IPS-NIHi11 (cell line): ENCODE measurements at regions not wholly inside any gene's neighbourhood (a gene's known extent, or its start where the extent isn't known, plus 50 kb on each side); places are given as distances from the start of the nearest gene placed in this dataset.
"Not testable (repeated sequence)": the region's sequence is repeated elsewhere in the genome, so short reads cannot be mapped to it uniquely, and the experiment has no call there.

ENCODE experiments used
- DNase-seq: peaks from one replicate; pipeline ENCODE4 v3.0.0; 2012; ENCODE audit warnings: mixed read lengths, low spot score

GRCh38 chr21:27769763-27770162, 802.9 kb upstream of the ADAMTS5 start:
- no peak for DNase-seq

- not testable (repeated sequence) for DNase-seq
These were observed 801.3 kb upstream of the ADAMTS5 start for GRCh38 chr21:27768046-27768637.

GRCh38 chr21:27764056-27764455, 797.2 kb upstream of the ADAMTS5 start:
- DNase-seq: no peak

GRCh38 chr21:27761623-27762022, 794.7 kb upstream of the ADAMTS5 start:
- no peak for DNase-seq

GRCh38 chr21:27759820-27760219, 792.9 kb upstream of the ADAMTS5 start:
- no peak for DNase-seq

- DNase-seq: peak; percentile 21
These were observed 792.3 kb upstream of the ADAMTS5 start for GRCh38 chr21:27759091-27759659.

- no peak for DNase-seq
These were observed 789.3 kb upstream of the ADAMTS5 start for GRCh38 chr21:27756191-27756590.

- DNase-seq: no peak
These were observed 777.2 kb upstream of the ADAMTS5 start for GRCh38 chr21:27743971-27744564.

GRCh38 chr21:27741736-27742135, 774.8 kb upstream of the ADAMTS5 start:
- DNase-seq: no peak

GRCh38 chr21:27740084-27740483, 773.2 kb upstream of the ADAMTS5 start:
- DNase-seq: no peak

- no peak for DNase-seq
These were observed 772.3 kb upstream of the ADAMTS5 start for GRCh38 chr21:27739187-27739586.

- no peak for DNase-seq
These were observed 768.8 kb upstream of the ADAMTS5 start for GRCh38 chr21:27735699-27736098.

GRCh38 chr21:27734146-27734545, 767.3 kb upstream of the ADAMTS5 start:
- no peak for DNase-seq

GRCh38 chr21:27725916-27726315, 759.0 kb upstream of the ADAMTS5 start:
- DNase-seq: no peak

- DNase-seq: no peak
These were observed 755.2 kb upstream of the ADAMTS5 start for GRCh38 chr21:27722095-27722494.

GRCh38 chr21:27721675-27722074, 754.8 kb upstream of the ADAMTS5 start:
- no peak for DNase-seq

GRCh38 chr21:27719226-27719625, 752.3 kb upstream of the ADAMTS5 start:
- no peak for DNase-seq

- DNase-seq: no peak
These were observed 748.2 kb upstream of the ADAMTS5 start for GRCh38 chr21:27715131-27715530.

GRCh38 chr21:27713154-27714109, 746.5 kb upstream of the ADAMTS5 start:
- DNase-seq: no peak

GRCh38 chr21:27704567-27705166, 737.8 kb upstream of the ADAMTS5 start:
- DNase-seq: no peak

- DNase-seq: no peak
These were observed 736.9 kb upstream of the ADAMTS5 start for GRCh38 chr21:27703791-27704190.

GRCh38 chr21:27700974-27701614, 734.2 kb upstream of the ADAMTS5 start:
- peak; percentile 75 for DNase-seq
